ENCODE measurements at regions not wholly inside any gene's neighbourhood (a gene's known extent, or its start where the extent isn't known, plus 50 kb on each side); places are given as distances from the start of the nearest gene placed in this dataset.

GRCh38 chr4:31034550-31034949, 314.4 kb downstream of the PCDH7 start:
- Mint-ChIP-seq H3K27me3 (no peaks in the 10 kb centered on the region), H3K9me3 (no peaks in the 10 kb centered on the region), H3K36me3 (no peaks in the 10 kb centered on the region), H3K4me1 (no peaks in the 10 kb centered on the region), H3K4me3 (no peak overlapping the region), H3K27ac (no peak overlapping the region)

GRCh38 chr4:31035761-31036160, 315.6 kb downstream of the PCDH7 start:
- H3K4me3 Mint-ChIP-seq = no peak overlapping the region
- no peak overlapping the region for H3K27ac Mint-ChIP-seq
- H3K36me3 Mint-ChIP-seq = no peaks in the 10 kb centered on the region
- no peaks in the 10 kb centered on the region for H3K27me3 Mint-ChIP-seq
- no peaks in the 10 kb centered on the region for H3K4me1 Mint-ChIP-seq
- no peaks in the 10 kb centered on the region for H3K9me3 Mint-ChIP-seq

GRCh38 chr4:31037703-31038102, 317.5 kb downstream of the PCDH7 start:
- H3K27ac Mint-ChIP-seq = no peak overlapping the region
- no peaks in the 10 kb centered on the region for H3K36me3 Mint-ChIP-seq
- no peak overlapping the region for H3K4me3 Mint-ChIP-seq
- H3K9me3 Mint-ChIP-seq = no peaks in the 10 kb centered on the region
- no peaks in the 10 kb centered on the region for H3K27me3 Mint-ChIP-seq
- no peaks in the 10 kb centered on the region for H3K4me1 Mint-ChIP-seq

GRCh38 chr4:31039382-31039781, 319.2 kb downstream of the PCDH7 start:
- Mint-ChIP-seq H3K27ac (no peak overlapping the region), H3K36me3 (no peaks in the 10 kb centered on the region), H3K4me1 (no peaks in the 10 kb centered on the region), H3K27me3 (no peaks in the 10 kb centered on the region), H3K9me3 (no peaks in the 10 kb centered on the region), H3K4me3 (no peak overlapping the region)

- H3K36me3 Mint-ChIP-seq = no peaks in the 10 kb centered on the region
- H3K9me3 Mint-ChIP-seq = peaks cover 2% of the 10 kb centered on the region
- H3K4me1 Mint-ChIP-seq = no peaks in the 10 kb centered on the region
- no peak overlapping the region for H3K27ac Mint-ChIP-seq
- no peaks in the 10 kb centered on the region for H3K27me3 Mint-ChIP-seq
- no peak overlapping the region for H3K4me3 Mint-ChIP-seq
Observed at GRCh38 chr4:31040106-31040505, 319.9 kb downstream of the PCDH7 start.

- no peaks in the 10 kb centered on the region for H3K27me3 Mint-ChIP-seq
- no peak overlapping the region for H3K27ac Mint-ChIP-seq
- no peaks in the 10 kb centered on the region for H3K4me1 Mint-ChIP-seq
- H3K9me3 Mint-ChIP-seq = peaks cover 5% of the 10 kb centered on the region
- H3K4me3 Mint-ChIP-seq = no peak overlapping the region
- H3K36me3 Mint-ChIP-seq = no peaks in the 10 kb centered on the region
Observed at GRCh38 chr4:31041385-31041784, 321.2 kb downstream of the PCDH7 start.

GRCh38 chr4:31041853-31042252, 321.7 kb downstream of the PCDH7 start:
- H3K27me3 Mint-ChIP-seq = no peaks in the 10 kb centered on the region
- H3K9me3 Mint-ChIP-seq = peaks cover 5% of the 10 kb centered on the region
- no peaks in the 10 kb centered on the region for H3K4me1 Mint-ChIP-seq

GRCh38 chr4:31043382-31044062, 323.4 kb downstream of the PCDH7 start:
- peaks cover 5% of the 10 kb centered on the region for H3K9me3 Mint-ChIP-seq
- H3K4me3 Mint-ChIP-seq = no peak overlapping the region
- no peaks in the 10 kb centered on the region for H3K4me1 Mint-ChIP-seq
- no peaks in the 10 kb centered on the region for H3K36me3 Mint-ChIP-seq
- H3K27ac Mint-ChIP-seq = no peak overlapping the region
- no peaks in the 10 kb centered on the region for H3K27me3 Mint-ChIP-seq

More at GRCh38 chr4:31041853-31042252, 321.7 kb downstream of the PCDH7 start:
- H3K27ac Mint-ChIP-seq = no peak overlapping the region
- no peak overlapping the region for H3K4me3 Mint-ChIP-seq
- H3K36me3 Mint-ChIP-seq = no peaks in the 10 kb centered on the region

- H3K4me3 Mint-ChIP-seq = no peak overlapping the region
- H3K27me3 Mint-ChIP-seq = no peaks in the 10 kb centered on the region
- H3K4me1 Mint-ChIP-seq = no peaks in the 10 kb centered on the region
- peaks cover 5% of the 10 kb centered on the region for H3K9me3 Mint-ChIP-seq
- no peak overlapping the region for H3K27ac Mint-ChIP-seq
- H3K36me3 Mint-ChIP-seq = no peaks in the 10 kb centered on the region
Observed at GRCh38 chr4:31045151-31045550, 325.0 kb downstream of the PCDH7 start.

GRCh38 chr4:31045724-31046318, 325.7 kb downstream of the PCDH7 start:
- H3K4me3 Mint-ChIP-seq = no peak overlapping the region
- no peak overlapping the region for H3K27ac Mint-ChIP-seq
- peaks cover 5% of the 10 kb centered on the region for H3K9me3 Mint-ChIP-seq
- no peaks in the 10 kb centered on the region for H3K27me3 Mint-ChIP-seq
- H3K4me1 Mint-ChIP-seq = no peaks in the 10 kb centered on the region
- H3K36me3 Mint-ChIP-seq = no peaks in the 10 kb centered on the region

- H3K36me3 Mint-ChIP-seq = no peaks in the 10 kb centered on the region
- no peaks in the 10 kb centered on the region for H3K4me1 Mint-ChIP-seq
- H3K4me3 Mint-ChIP-seq = no peak overlapping the region
- H3K27ac Mint-ChIP-seq = no peak overlapping the region
- no peaks in the 10 kb centered on the region for H3K27me3 Mint-ChIP-seq
- H3K9me3 Mint-ChIP-seq = peaks cover 4% of the 10 kb centered on the region
Observed at GRCh38 chr4:31051151-31051550, 331.0 kb downstream of the PCDH7 start.

- Mint-ChIP-seq H3K9me3 (peaks cover 4% of the 10 kb centered on the region), H3K27ac (no peak overlapping the region), H3K27me3 (no peaks in the 10 kb centered on the region), H3K36me3 (no peaks in the 10 kb centered on the region), H3K4me1 (no peaks in the 10 kb centered on the region), H3K4me3 (no peak overlapping the region)
Observed at GRCh38 chr4:31051565-31051964, 331.4 kb downstream of the PCDH7 start.

- no peak overlapping the region for H3K4me3 Mint-ChIP-seq
- H3K27me3 Mint-ChIP-seq = no peaks in the 10 kb centered on the region
- H3K36me3 Mint-ChIP-seq = no peaks in the 10 kb centered on the region
- no peak overlapping the region for H3K27ac Mint-ChIP-seq
- peaks cover 4% of the 10 kb centered on the region for H3K9me3 Mint-ChIP-seq
- H3K4me1 Mint-ChIP-seq = no peaks in the 10 kb centered on the region
Observed at GRCh38 chr4:31052519-31052918, 332.4 kb downstream of the PCDH7 start.

- H3K27me3 Mint-ChIP-seq = no peaks in the 10 kb centered on the region
- no peaks in the 10 kb centered on the region for H3K36me3 Mint-ChIP-seq
- no peak overlapping the region for H3K4me3 Mint-ChIP-seq
- peaks cover 4% of the 10 kb centered on the region for H3K9me3 Mint-ChIP-seq
- H3K27ac Mint-ChIP-seq = no peak overlapping the region
- no peaks in the 10 kb centered on the region for H3K4me1 Mint-ChIP-seq
Observed at GRCh38 chr4:31053451-31053850, 333.3 kb downstream of the PCDH7 start.

GRCh38 chr4:31054295-31054694, 334.1 kb downstream of the PCDH7 start:
- no peaks in the 10 kb centered on the region for H3K36me3 Mint-ChIP-seq
- H3K27ac Mint-ChIP-seq = no peak overlapping the region
- no peak overlapping the region for H3K4me3 Mint-ChIP-seq
- H3K27me3 Mint-ChIP-seq = no peaks in the 10 kb centered on the region
- H3K4me1 Mint-ChIP-seq = no peaks in the 10 kb centered on the region
- peaks cover 4% of the 10 kb centered on the region for H3K9me3 Mint-ChIP-seq

- Mint-ChIP-seq H3K4me1 (no peaks in the 10 kb centered on the region), H3K27me3 (no peaks in the 10 kb centered on the region)
Observed at GRCh38 chr4:31058656-31059055, 338.5 kb downstream of the PCDH7 start.

More at GRCh38 chr4:31058656-31059055, 338.5 kb downstream of the PCDH7 start:
- Mint-ChIP-seq H3K36me3 (no peaks in the 10 kb centered on the region), H3K9me3 (no peaks in the 10 kb centered on the region), H3K4me3 (no peak overlapping the region), H3K27ac (no peak overlapping the region)

Measured in activated naive CD4-positive, alpha-beta T cell treated with anti-CD3 and anti-CD28 coated beads, Interleukin-2, amount 50 U/mL, for 24 hours (primary cell).